Nephron (organoid): ENCODE measurements at regions not wholly inside any gene's neighbourhood (a gene's known extent, or its start where the extent isn't known, plus 50 kb on each side); places are given as distances from the start of the nearest gene placed in this dataset.

ENCODE experiments used
- H3K27ac Mint-ChIP-seq, 3 experiments: 2 replicates each; pipeline ENCODE4 v1.8.0; 2020; ENCODE audit warnings: mixed read lengths in 3 of 3, mild to moderate bottlenecking in 2 of 3, moderate library complexity in 1 of 3
- H3K27me3 Mint-ChIP-seq: 2 replicates; pipeline ENCODE4 v1.8.0; 2021; ENCODE audit warnings: low read depth, mild to moderate bottlenecking, moderate library complexity, mixed read lengths
- H3K36me3 Mint-ChIP-seq: 2 replicates; pipeline ENCODE4 v1.8.0; 2020; ENCODE audit warnings: low read depth, mixed read lengths
- H3K4me1 Mint-ChIP-seq: 2 replicates; pipeline ENCODE4 v1.8.0; 2020; ENCODE audit warnings: mixed read lengths
- H3K4me3 Mint-ChIP-seq, 3 experiments: 2 replicates each; pipeline ENCODE4 v1.8.0; 2020; ENCODE audit warnings: mild to moderate bottlenecking in 3 of 3, mixed read lengths in 3 of 3, moderate library complexity in 2 of 3
- H3K9me3 Mint-ChIP-seq: 2 replicates; pipeline ENCODE4 v1.8.0; 2020; ENCODE audit warnings: mixed read lengths
- CTCF ChIP-seq, 3 experiments: fragments of 200-600 bp; sonication (generic); IDR thresholded peaks; one replicate each; pipeline ENCODE4 v1.5.0; 2021; ENCODE audit warnings: antibody characterized with exemption in 3 of 3; ENCODE audit not compliant: unreplicated experiment in 3 of 3

GRCh38 chr1:238186887-238187574 is 296.3 kb upstream of the ZP4 start:
- no peaks in the 10 kb centered on the region for H3K36me3 Mint-ChIP-seq
- no peaks in the 10 kb centered on the region for H3K27me3 Mint-ChIP-seq
- no peak overlapping the region for H3K27ac Mint-ChIP-seq
- H3K4me1 Mint-ChIP-seq: no peaks in the 10 kb centered on the region
- H3K4me3 Mint-ChIP-seq: no peak overlapping the region
- H3K9me3 Mint-ChIP-seq: peaks cover 11% of the 10 kb centered on the region
- TF ChIP-seq CTCF (IDR thresholded peaks at IDR 0.05; ENCODE audit: unreplicated experiment in 3 of 3): no peak

GRCh38 chr1:238177960-238178645 is 287.4 kb upstream of the ZP4 start:
- Mint-ChIP-seq H3K27me3 (no peaks in the 10 kb centered on the region), H3K9me3 (peaks cover 4% of the 10 kb centered on the region), H3K4me3 (no peak overlapping the region), H3K36me3 (no peaks in the 10 kb centered on the region), H3K27ac (no peak overlapping the region), H3K4me1 (no peaks in the 10 kb centered on the region)
- no peak for TF ChIP-seq CTCF (IDR thresholded peaks at IDR 0.05; ENCODE audit: unreplicated experiment in 3 of 3)

GRCh38 chr1:238177351-238177750 is 286.6 kb upstream of the ZP4 start:
- H3K27ac Mint-ChIP-seq: no peak overlapping the region

GRCh38 chr1:238176441-238176840 is 285.7 kb upstream of the ZP4 start:
- H3K9me3 Mint-ChIP-seq: no peaks in the 10 kb centered on the region
- H3K4me3 Mint-ChIP-seq: no peak overlapping the region
- no peak for TF ChIP-seq CTCF (IDR thresholded peaks at IDR 0.05; ENCODE audit: unreplicated experiment in 3 of 3)
- no peak overlapping the region for H3K27ac Mint-ChIP-seq
- H3K4me1 Mint-ChIP-seq: no peaks in the 10 kb centered on the region
- no peaks in the 10 kb centered on the region for H3K36me3 Mint-ChIP-seq
- no peaks in the 10 kb centered on the region for H3K27me3 Mint-ChIP-seq

More at GRCh38 chr1:238177351-238177750, 286.6 kb upstream of the ZP4 start:
- Mint-ChIP-seq H3K4me1 (no peaks in the 10 kb centered on the region), H3K36me3 (no peaks in the 10 kb centered on the region), H3K9me3 (peaks cover 4% of the 10 kb centered on the region), H3K4me3 (no peak overlapping the region), H3K27me3 (no peaks in the 10 kb centered on the region)
- TF ChIP-seq CTCF (IDR thresholded peaks at IDR 0.05; ENCODE audit: unreplicated experiment in 3 of 3): no peak

GRCh38 chr1:238171985-238172384 is 281.3 kb upstream of the ZP4 start:
- Mint-ChIP-seq H3K9me3 (no peaks in the 10 kb centered on the region), H3K27me3 (no peaks in the 10 kb centered on the region)

More at GRCh38 chr1:238171985-238172384, 281.3 kb upstream of the ZP4 start:
- H3K4me3 Mint-ChIP-seq: no peak overlapping the region
- no peaks in the 10 kb centered on the region for H3K36me3 Mint-ChIP-seq
- no peak for TF ChIP-seq CTCF (IDR thresholded peaks at IDR 0.05; ENCODE audit: unreplicated experiment in 3 of 3)
- no peak overlapping the region for H3K27ac Mint-ChIP-seq
- H3K4me1 Mint-ChIP-seq: no peaks in the 10 kb centered on the region
